ENCODE measurements at regions not wholly inside any gene's neighbourhood (a gene's known extent, or its start where the extent isn't known, plus 50 kb on each side); places are given as distances from the start of the nearest gene placed in this dataset.

- Histone ChIP-seq H3K9ac (no peak overlapping the region), H3K27ac (no peak overlapping the region)
- TF ChIP-seq, protein P1, sequence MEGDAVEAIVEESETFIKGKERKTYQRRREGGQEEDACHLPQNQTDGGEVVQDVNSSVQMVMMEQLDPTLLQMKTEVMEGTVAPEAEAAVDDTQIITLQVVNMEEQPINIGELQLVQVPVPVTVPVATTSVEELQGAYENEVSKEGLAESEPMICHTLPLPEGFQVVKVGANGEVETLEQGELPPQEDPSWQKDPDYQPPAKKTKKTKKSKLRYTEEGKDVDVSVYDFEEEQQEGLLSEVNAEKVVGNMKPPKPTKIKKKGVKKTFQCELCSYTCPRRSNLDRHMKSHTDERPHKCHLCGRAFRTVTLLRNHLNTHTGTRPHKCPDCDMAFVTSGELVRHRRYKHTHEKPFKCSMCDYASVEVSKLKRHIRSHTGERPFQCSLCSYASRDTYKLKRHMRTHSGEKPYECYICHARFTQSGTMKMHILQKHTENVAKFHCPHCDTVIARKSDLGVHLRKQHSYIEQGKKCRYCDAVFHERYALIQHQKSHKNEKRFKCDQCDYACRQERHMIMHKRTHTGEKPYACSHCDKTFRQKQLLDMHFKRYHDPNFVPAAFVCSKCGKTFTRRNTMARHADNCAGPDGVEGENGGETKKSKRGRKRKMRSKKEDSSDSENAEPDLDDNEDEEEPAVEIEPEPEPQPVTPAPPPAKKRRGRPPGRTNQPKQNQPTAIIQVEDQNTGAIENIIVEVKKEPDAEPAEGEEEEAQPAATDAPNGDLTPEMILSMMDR (IDR thresholded peaks at IDR 0.05) = no peak
Measured at GRCh38 chr16:80226499-80226898, 314.3 kb upstream of the DYNLRB2 start.

DNA sequence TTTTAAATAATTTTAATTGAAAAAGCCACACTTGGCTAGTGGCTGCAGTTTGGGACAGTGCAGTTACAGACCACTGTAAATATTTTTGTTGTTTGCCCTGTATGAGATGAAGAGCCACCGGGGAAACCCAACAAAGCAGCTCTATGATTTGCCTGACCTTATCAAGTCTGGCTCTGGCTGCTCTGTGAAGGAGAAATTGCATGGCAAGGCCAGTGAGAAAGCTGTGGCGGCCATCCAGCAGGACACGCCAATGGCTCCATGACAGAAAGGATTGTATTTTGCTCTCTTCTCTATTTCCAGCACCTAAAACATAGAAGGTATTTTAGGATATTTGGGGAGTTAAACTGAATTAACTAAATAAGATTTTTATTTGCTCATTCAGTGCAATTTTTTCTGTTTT is 330.0 kb upstream of the DYNLRB2 start:
- TF ChIP-seq, protein P1 (IDR thresholded peaks at IDR 0.05) = no peak
- Histone ChIP-seq H3K79me2 (no peaks in the 10 kb centered on the region), H3K36me3 (ENCODE audit: control insufficient read depth, insufficient read depth, low read length) (no peaks in the 10 kb centered on the region), H3K27ac (no peak overlapping the region), H3K4me1 (no peaks in the 10 kb centered on the region), H3K4me3 (ENCODE audit: low read depth, low read length) (no peak overlapping the region), H3K9me3 (ENCODE audit: control insufficient read depth, low read length) (no peaks in the 10 kb centered on the region), H2AFZ (no peak overlapping the region), H3K27me3 (ENCODE audit: control insufficient read depth, insufficient read depth, low read length) (no peaks in the 10 kb centered on the region), H3K4me2 (ENCODE audit: low read length) (no peak overlapping the region), H3K9ac (no peak overlapping the region)

More at GRCh38 chr16:80226499-80226898, 314.3 kb upstream of the DYNLRB2 start:
- Histone ChIP-seq H3K79me2 (no peaks in the 10 kb centered on the region), H3K4me1 (no peaks in the 10 kb centered on the region), H2AFZ (no peak overlapping the region), H3K27me3 (ENCODE audit: control insufficient read depth, insufficient read depth, low read length) (no peaks in the 10 kb centered on the region), H3K4me2 (ENCODE audit: low read length) (no peak overlapping the region), H3K36me3 (ENCODE audit: control insufficient read depth, insufficient read depth, low read length) (no peaks in the 10 kb centered on the region), H3K9me3 (ENCODE audit: control insufficient read depth, low read length) (no peaks in the 10 kb centered on the region), H3K4me3 (ENCODE audit: low read depth, low read length) (no peak overlapping the region)

DNA sequence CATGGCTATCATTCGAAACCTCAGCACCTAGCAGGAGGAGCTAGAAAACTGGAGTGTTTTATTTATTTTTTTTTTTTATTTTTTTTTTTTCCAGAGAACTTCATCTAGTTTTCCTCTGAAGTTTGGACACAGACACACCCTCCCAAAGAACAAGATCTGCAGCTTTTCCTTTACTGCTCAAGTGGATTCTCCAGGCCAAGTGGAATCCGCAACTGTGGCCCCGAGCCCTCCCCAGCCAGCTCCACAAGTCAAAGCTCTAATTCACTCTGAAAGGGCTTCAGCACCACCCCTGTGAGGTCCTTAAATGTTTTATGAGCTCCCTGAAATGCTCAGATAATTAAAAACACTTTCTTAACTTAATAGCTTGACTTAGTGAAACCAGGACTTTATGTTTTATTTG is 332.1 kb upstream of the DYNLRB2 start:
- no peak overlapping the region for H3K4me3 ChIP-seq (ENCODE audit: low read depth, low read length)
- H3K9me3 ChIP-seq (ENCODE audit: control insufficient read depth, low read length) = no peaks in the 10 kb centered on the region
- no peak overlapping the region for H3K9ac ChIP-seq
- H3K4me1 ChIP-seq = no peaks in the 10 kb centered on the region
- no peak overlapping the region for H3K27ac ChIP-seq
- H3K4me2 ChIP-seq (ENCODE audit: low read length) = no peak overlapping the region
- no peaks in the 10 kb centered on the region for H3K79me2 ChIP-seq
- TF ChIP-seq, protein P1 (IDR thresholded peaks at IDR 0.05) = no peak
- no peaks in the 10 kb centered on the region for H3K36me3 ChIP-seq (ENCODE audit: control insufficient read depth, insufficient read depth, low read length)
- no peaks in the 10 kb centered on the region for H3K27me3 ChIP-seq (ENCODE audit: control insufficient read depth, insufficient read depth, low read length)
- H2AFZ ChIP-seq = no peak overlapping the region

DNA sequence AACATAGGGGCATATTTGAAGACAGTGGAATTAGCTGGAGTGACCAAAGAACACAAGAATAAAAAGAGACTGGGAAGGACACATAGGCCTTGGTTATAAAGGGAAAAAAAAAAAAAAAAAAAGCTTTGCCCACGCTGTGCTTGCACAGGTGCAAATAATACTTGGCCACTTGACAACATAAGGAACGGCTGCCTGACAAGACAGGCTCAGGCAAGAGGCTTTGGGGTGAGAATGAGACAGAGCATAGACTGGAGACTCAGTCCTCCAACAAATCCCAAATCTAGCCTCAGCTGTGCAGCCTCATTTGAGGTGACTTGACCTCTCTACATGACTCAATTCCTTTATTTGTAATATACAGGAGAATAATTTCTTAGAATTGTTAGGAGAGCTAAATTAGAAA is 332.8 kb upstream of the DYNLRB2 start:
- H3K4me2 ChIP-seq (ENCODE audit: low read length) = no peak overlapping the region
- TF ChIP-seq, protein P1 (IDR thresholded peaks at IDR 0.05) = no peak
- H3K9ac ChIP-seq = no peak overlapping the region
- H3K4me1 ChIP-seq = no peaks in the 10 kb centered on the region
- no peaks in the 10 kb centered on the region for H3K9me3 ChIP-seq (ENCODE audit: control insufficient read depth, low read length)
- no peak overlapping the region for H2AFZ ChIP-seq
- no peaks in the 10 kb centered on the region for H3K79me2 ChIP-seq
- H3K27ac ChIP-seq = no peak overlapping the region
- H3K36me3 ChIP-seq (ENCODE audit: control insufficient read depth, insufficient read depth, low read length) = no peaks in the 10 kb centered on the region
- H3K27me3 ChIP-seq (ENCODE audit: control insufficient read depth, insufficient read depth, low read length) = no peaks in the 10 kb centered on the region
- no peak overlapping the region for H3K4me3 ChIP-seq (ENCODE audit: low read depth, low read length)

DNA sequence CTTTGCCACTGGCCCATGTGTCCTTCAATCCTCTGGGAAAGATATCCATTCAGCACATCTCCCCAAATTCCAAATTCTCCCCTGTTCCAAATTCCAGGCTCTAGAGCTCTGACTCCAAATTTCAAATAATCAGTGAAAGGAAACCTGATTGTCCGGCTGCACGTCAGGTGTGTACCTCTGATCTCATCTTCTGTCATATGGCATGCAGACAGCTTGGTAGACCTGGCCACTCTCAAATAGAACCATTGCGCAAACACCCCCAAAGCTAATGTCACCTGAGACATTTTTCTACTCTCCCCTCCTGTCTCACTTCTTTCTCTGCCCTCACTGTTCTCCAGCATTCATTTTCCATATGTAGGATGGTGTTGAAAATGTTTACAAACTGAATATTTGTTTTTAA is 337.0 kb upstream of the DYNLRB2 start:
- Histone ChIP-seq H3K27me3 (ENCODE audit: control insufficient read depth, insufficient read depth, low read length) (no peaks in the 10 kb centered on the region), H3K9me3 (ENCODE audit: control insufficient read depth, low read length) (no peaks in the 10 kb centered on the region), H3K4me2 (ENCODE audit: low read length) (no peak overlapping the region), H2AFZ (no peak overlapping the region), H3K27ac (no peak overlapping the region), H3K4me1 (no peaks in the 10 kb centered on the region), H3K36me3 (ENCODE audit: control insufficient read depth, insufficient read depth, low read length) (no peaks in the 10 kb centered on the region), H3K79me2 (no peaks in the 10 kb centered on the region), H3K9ac (no peak overlapping the region), H3K4me3 (ENCODE audit: low read depth, low read length) (no peak overlapping the region)
- TF ChIP-seq, protein P1 (IDR thresholded peaks at IDR 0.05) = no peak

All from parathyroid adenoma (tissue), 2 donors.